Epithelial cell of esophagus (primary cell): ENCODE measurements at regions not wholly inside any gene's neighbourhood (a gene's known extent, or its start where the extent isn't known, plus 50 kb on each side); places are given as distances from the start of the nearest gene placed in this dataset.

Experiments used
- DNase-seq: peaks from one replicate; pipeline ENCODE4 v3.0.0; 2010; ENCODE audit warnings: low read depth
- H3K4me3 ChIP-seq: 2 replicates; pipeline ENCODE4 v1.5.1; 2011; ENCODE audit warnings: mild to moderate bottlenecking, low read length, control low read depth
- CTCF ChIP-seq: IDR thresholded peaks from 2 replicates; pipeline ENCODE4 v1.5.1; 2011; ENCODE audit warnings: low read depth, mild to moderate bottlenecking, low read length, control low read depth, inconsistent platforms; ENCODE audit not compliant: insufficient read depth; ENCODE audit errors: missing control alignments

- no peak for DNase-seq
- no peak overlapping the region for H3K4me3 ChIP-seq
- no peak for TF ChIP-seq CTCF
Observed at GRCh38 chr1:193703121-193703520, 516.7 kb upstream of the B3GALT2 start.

GRCh38 chr1:193701759-193702158 is 515.3 kb upstream of the B3GALT2 start:
- no peak for TF ChIP-seq CTCF
- no peak for DNase-seq

GRCh38 chr1:193700710-193701355 is 514.4 kb upstream of the B3GALT2 start:
- TF ChIP-seq CTCF, result no peak
- DNase-seq, result peak; percentile 78
- H3K4me3 ChIP-seq, result no peak overlapping the region

More at GRCh38 chr1:193701759-193702158, 515.3 kb upstream of the B3GALT2 start:
- H3K4me3 ChIP-seq, result no peak overlapping the region

DNA sequence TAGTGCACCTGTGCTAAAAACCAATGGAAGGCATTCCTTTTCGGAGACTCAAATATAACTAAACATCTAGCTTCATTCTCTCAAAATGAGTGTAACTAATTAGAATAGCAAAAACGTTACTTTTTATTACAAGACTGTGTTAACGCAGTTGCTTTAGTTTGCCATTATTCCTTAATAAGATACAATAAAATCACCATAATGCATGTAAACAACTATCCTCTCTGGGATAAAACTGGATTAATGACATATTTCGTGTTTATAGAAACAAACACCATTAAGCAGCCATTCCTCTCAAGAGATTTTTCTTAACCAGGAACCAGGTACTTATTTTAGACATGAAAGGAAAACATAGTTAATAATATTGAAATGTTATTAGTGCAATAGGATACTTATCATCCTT is 512.8 kb upstream of the B3GALT2 start:
- DNase-seq, result no peak
- no peak overlapping the region for H3K4me3 ChIP-seq
- no peak for TF ChIP-seq CTCF

GRCh38 chr1:193697776-193698175 is 511.4 kb upstream of the B3GALT2 start:
- no peak overlapping the region for H3K4me3 ChIP-seq
- no peak for DNase-seq
- TF ChIP-seq CTCF, result no peak

DNA sequence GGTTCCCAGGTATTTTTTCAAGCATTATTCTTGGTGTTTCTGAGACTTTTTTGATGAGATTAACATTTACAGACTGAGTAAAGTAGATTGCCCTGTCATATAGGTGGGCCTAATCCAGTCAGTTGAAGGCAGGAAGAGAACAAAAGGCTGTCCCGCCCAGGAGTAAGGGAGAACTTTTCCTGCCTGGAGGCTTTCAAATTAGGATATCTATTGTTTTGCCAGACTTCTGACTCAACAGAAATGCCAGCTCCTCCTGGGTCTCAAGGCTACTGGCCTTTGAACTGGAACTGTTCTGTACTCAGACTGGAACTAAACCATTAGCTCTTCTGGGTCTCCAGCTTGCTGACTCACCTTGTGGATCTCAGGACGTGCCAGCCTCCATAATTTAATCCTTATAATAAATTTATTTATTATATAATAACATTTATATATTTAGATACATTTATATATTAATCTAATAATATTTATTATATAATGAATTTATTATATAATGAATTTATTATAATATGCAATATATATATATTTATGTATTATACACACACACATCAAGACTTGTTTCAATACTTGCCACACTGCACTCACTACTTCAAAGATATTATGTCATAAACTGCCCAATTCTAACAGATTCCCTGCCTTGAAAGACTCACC is 510.8 kb upstream of the B3GALT2 start:
- H3K4me3 ChIP-seq, result no peak overlapping the region
- no peak for TF ChIP-seq CTCF
- peak; percentile 29 for DNase-seq

GRCh38 chr1:193694741-193695140 is 508.3 kb upstream of the B3GALT2 start:
- no peak for TF ChIP-seq CTCF
- no peak overlapping the region for H3K4me3 ChIP-seq

More at GRCh38 chr1:193694741-193695140, 508.3 kb upstream of the B3GALT2 start:
- DNase-seq, result no peak
